ENCODE measurements at regions not wholly inside any gene's neighbourhood (a gene's known extent, or its start where the extent isn't known, plus 50 kb on each side); places are given as distances from the start of the nearest gene placed in this dataset.

DNA sequence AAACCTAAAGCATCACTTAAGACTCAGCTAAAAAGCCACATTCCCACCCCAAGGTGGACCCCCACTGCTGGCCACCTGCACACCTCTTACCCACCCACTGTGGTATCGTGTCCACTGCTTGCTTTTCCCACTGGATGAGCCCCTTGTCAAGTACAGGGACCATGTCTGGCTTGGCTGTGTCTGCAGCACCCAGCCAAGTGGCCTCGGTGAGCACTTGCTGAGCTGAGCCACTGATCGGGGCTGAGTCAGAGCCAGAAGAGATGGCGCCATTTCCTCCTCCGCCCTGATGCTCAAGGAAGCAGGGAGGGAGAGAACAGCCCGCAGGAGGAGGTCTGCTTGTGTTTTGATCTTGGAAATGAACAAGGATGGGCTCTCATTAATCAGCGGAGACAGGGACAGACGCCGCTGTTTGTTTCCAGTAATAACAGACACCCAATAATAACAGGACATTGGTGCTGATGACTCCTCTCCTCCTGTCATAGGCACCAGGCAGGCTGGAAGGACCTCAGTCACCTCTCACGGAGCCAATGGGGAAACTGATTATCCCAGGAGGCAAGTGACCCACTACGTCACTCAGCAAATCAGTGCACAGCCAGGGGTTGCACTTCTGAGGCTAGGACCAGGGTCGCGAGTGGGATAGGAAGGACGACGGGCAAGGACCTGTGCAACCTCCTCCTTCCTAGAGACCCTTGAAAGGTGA lies 85.2 kb upstream of the RTL6 start:
- no peak for TF ChIP-seq POLR2AphosphoS5 (IDR thresholded peaks at IDR 0.05; ENCODE audit: low read depth, low read length)
- TF ChIP-seq TAF1 (IDR thresholded peaks at IDR 0.05; ENCODE audit: borderline replicate concordance, low read depth, low read length) = no peak
